ENCODE measurements at regions not wholly inside any gene's neighbourhood (a gene's known extent, or its start where the extent isn't known, plus 50 kb on each side); places are given as distances from the start of the nearest gene placed in this dataset.

GRCh38 chr7:17552373-17552772 lies 253.9 kb downstream of the AHR start:
- H3K36me3 Mint-ChIP-seq = no peaks in the 10 kb centered on the region
- H3K27me3 Mint-ChIP-seq (ENCODE audit: low read depth in 3 of 3) = peaks cover 0 to 3% (median 1%) of the 10 kb centered on the region in 3 donors
- H3K4me1 Mint-ChIP-seq = no peaks in the 10 kb centered on the region
- no peak overlapping the region for H3K4me3 Mint-ChIP-seq
- no peak for DNase-seq
- peaks cover 0 to 8% (median 0%) of the 10 kb centered on the region in 6 donors for H3K9me3 Mint-ChIP-seq
- no peak overlapping the region for H3K27ac Mint-ChIP-seq

GRCh38 chr7:17552952-17553351 lies 254.5 kb downstream of the AHR start:
- no peak overlapping the region for H3K4me3 Mint-ChIP-seq
- no peaks in the 10 kb centered on the region for H3K36me3 Mint-ChIP-seq
- H3K27me3 Mint-ChIP-seq (ENCODE audit: low read depth in 3 of 3) = peaks cover 0 to 3% (median 1%) of the 10 kb centered on the region in 3 donors
- H3K27ac Mint-ChIP-seq = no peak overlapping the region
- H3K4me1 Mint-ChIP-seq = no peaks in the 10 kb centered on the region
- DNase-seq = no peak
- H3K9me3 Mint-ChIP-seq = peaks cover 0 to 4% (median 0%) of the 10 kb centered on the region in 6 donors

GRCh38 chr7:17554341-17555015 lies 256.0 kb downstream of the AHR start:
- no peaks in the 10 kb centered on the region for H3K4me1 Mint-ChIP-seq

GRCh38 chr7:17556247-17556956 lies 257.9 kb downstream of the AHR start:
- peaks cover 0 to 3% (median 2%) of the 10 kb centered on the region in 3 donors for H3K27me3 Mint-ChIP-seq (ENCODE audit: low read depth in 3 of 3)
- H3K4me3 Mint-ChIP-seq = no peak overlapping the region
- no peaks in the 10 kb centered on the region for H3K36me3 Mint-ChIP-seq
- H3K27ac Mint-ChIP-seq = no peak overlapping the region
- no peaks in the 10 kb centered on the region for H3K9me3 Mint-ChIP-seq
- no peak for DNase-seq
- no peaks in the 10 kb centered on the region for H3K4me1 Mint-ChIP-seq

More at GRCh38 chr7:17554341-17555015, 256.0 kb downstream of the AHR start:
- Mint-ChIP-seq H3K4me3 (no peak overlapping the region), H3K27ac (no peak overlapping the region), H3K36me3 (no peaks in the 10 kb centered on the region), H3K9me3 (peaks cover 0 to 3% (median 0%) of the 10 kb centered on the region in 6 donors), H3K27me3 (ENCODE audit: low read depth in 3 of 3) (peaks cover 1 to 3% (median 2%) of the 10 kb centered on the region in 3 donors)
- no peak for DNase-seq

GRCh38 chr7:17557251-17557671 lies 258.8 kb downstream of the AHR start:
- peaks cover 0 to 3% (median 2%) of the 10 kb centered on the region in 3 donors for H3K27me3 Mint-ChIP-seq (ENCODE audit: low read depth in 3 of 3)
- no peaks in the 10 kb centered on the region for H3K9me3 Mint-ChIP-seq
- H3K27ac Mint-ChIP-seq = no peak overlapping the region
- H3K36me3 Mint-ChIP-seq = no peaks in the 10 kb centered on the region
- no peak overlapping the region for H3K4me3 Mint-ChIP-seq
- H3K4me1 Mint-ChIP-seq = no peaks in the 10 kb centered on the region
- no peak for DNase-seq

- no peak overlapping the region for H3K4me3 Mint-ChIP-seq
- no peak for DNase-seq
- H3K9me3 Mint-ChIP-seq = no peaks in the 10 kb centered on the region
- no peak overlapping the region for H3K27ac Mint-ChIP-seq
- H3K27me3 Mint-ChIP-seq (ENCODE audit: low read depth in 3 of 3) = peaks cover 1 to 3% (median 2%) of the 10 kb centered on the region in 3 donors
- no peaks in the 10 kb centered on the region for H3K4me1 Mint-ChIP-seq
- H3K36me3 Mint-ChIP-seq = no peaks in the 10 kb centered on the region
Measured at GRCh38 chr7:17558135-17558534, 259.7 kb downstream of the AHR start.

GRCh38 chr7:17558558-17559332 lies 260.3 kb downstream of the AHR start:
- DNase-seq = no peak
- Mint-ChIP-seq H3K36me3 (no peaks in the 10 kb centered on the region), H3K4me3 (no peak overlapping the region), H3K9me3 (no peaks in the 10 kb centered on the region), H3K4me1 (no peaks in the 10 kb centered on the region), H3K27ac (no peak overlapping the region), H3K27me3 (ENCODE audit: low read depth in 3 of 3) (peaks cover 2 to 4% (median 3%) of the 10 kb centered on the region in 3 donors)

GRCh38 chr7:17559388-17559787 lies 260.9 kb downstream of the AHR start:
- Mint-ChIP-seq H3K36me3 (no peaks in the 10 kb centered on the region), H3K9me3 (peaks cover 0 to 4% (median 0%) of the 10 kb centered on the region in 6 donors), H3K27ac (no peak overlapping the region), H3K27me3 (ENCODE audit: low read depth in 3 of 3) (peaks cover 2 to 4% (median 3%) of the 10 kb centered on the region in 3 donors), H3K4me3 (no peak overlapping the region), H3K4me1 (no peaks in the 10 kb centered on the region)
- no peak for DNase-seq

- DNase-seq = no peak
- peaks cover 0 to 6% of the 10 kb centered on the region in 2 donors for H3K4me1 Mint-ChIP-seq
- no peaks in the 10 kb centered on the region for H3K36me3 Mint-ChIP-seq
Measured at GRCh38 chr7:17560516-17560915, 262.1 kb downstream of the AHR start.

GRCh38 chr7:17560966-17561365 lies 262.5 kb downstream of the AHR start:
- Mint-ChIP-seq H3K27ac (no peak overlapping the region), H3K9me3 (peaks cover 0 to 4% (median 0%) of the 10 kb centered on the region in 6 donors), H3K27me3 (ENCODE audit: low read depth in 3 of 3) (peaks cover 2 to 4% (median 3%) of the 10 kb centered on the region in 3 donors), H3K36me3 (no peaks in the 10 kb centered on the region), H3K4me3 (no peak overlapping the region), H3K4me1 (peaks cover 0 to 6% of the 10 kb centered on the region in 2 donors)
- no peak for DNase-seq

More at GRCh38 chr7:17560516-17560915, 262.1 kb downstream of the AHR start:
- H3K4me3 Mint-ChIP-seq = no peak overlapping the region
- no peak overlapping the region for H3K27ac Mint-ChIP-seq
- H3K9me3 Mint-ChIP-seq = peaks cover 0 to 4% (median 0%) of the 10 kb centered on the region in 6 donors
- peaks cover 2 to 4% (median 3%) of the 10 kb centered on the region in 3 donors for H3K27me3 Mint-ChIP-seq (ENCODE audit: low read depth in 3 of 3)

GRCh38 chr7:17564678-17565212 lies 266.3 kb downstream of the AHR start:
- DNase-seq = no peak
- Mint-ChIP-seq H3K27me3 (ENCODE audit: low read depth in 3 of 3) (peaks cover 0 to 4% (median 3%) of the 10 kb centered on the region in 3 donors), H3K27ac (no peak overlapping the region), H3K9me3 (peaks cover 0 to 8% (median 2%) of the 10 kb centered on the region in 6 donors), H3K4me1 (peaks cover 0 to 6% of the 10 kb centered on the region in 2 donors), H3K36me3 (no peaks in the 10 kb centered on the region), H3K4me3 (no peak overlapping the region)

GRCh38 chr7:17580141-17580540 lies 281.7 kb downstream of the AHR start:
- no peak overlapping the region for H3K27ac Mint-ChIP-seq
- H3K36me3 Mint-ChIP-seq = no peaks in the 10 kb centered on the region
- peaks cover 4 to 23% (median 11%) of the 10 kb centered on the region in 6 donors for H3K9me3 Mint-ChIP-seq
- no peaks in the 10 kb centered on the region for H3K4me1 Mint-ChIP-seq
- H3K4me3 Mint-ChIP-seq = no peak overlapping the region
- peaks cover 0 to 2% (median 2%) of the 10 kb centered on the region in 3 donors for H3K27me3 Mint-ChIP-seq (ENCODE audit: low read depth in 3 of 3)
- no peak for DNase-seq

- peaks cover 4 to 23% (median 11%) of the 10 kb centered on the region in 6 donors for H3K9me3 Mint-ChIP-seq
- no peak for DNase-seq
- no peak overlapping the region for H3K4me3 Mint-ChIP-seq
- no peak overlapping the region for H3K27ac Mint-ChIP-seq
- H3K27me3 Mint-ChIP-seq (ENCODE audit: low read depth in 3 of 3) = peaks cover 2% of the 10 kb centered on the region in 3 donors
- H3K4me1 Mint-ChIP-seq = no peaks in the 10 kb centered on the region
- no peaks in the 10 kb centered on the region for H3K36me3 Mint-ChIP-seq
Measured at GRCh38 chr7:17580856-17581255, 282.4 kb downstream of the AHR start.

Data from immature natural killer cell (primary cell).